GM21825 (cell line): ENCODE measurements at regions not wholly inside any gene's neighbourhood (a gene's known extent, or its start where the extent isn't known, plus 50 kb on each side); places are given as distances from the start of the nearest gene placed in this dataset.

Source experiments
- ATAC-seq: cut with Tn5 transposase; IDR thresholded peaks from one replicate; pipeline ENCODE4 v1.9.1; 2021; ENCODE audit warnings: mild to moderate bottlenecking, moderate library complexity; ENCODE audit not compliant: unreplicated experiment

DNA sequence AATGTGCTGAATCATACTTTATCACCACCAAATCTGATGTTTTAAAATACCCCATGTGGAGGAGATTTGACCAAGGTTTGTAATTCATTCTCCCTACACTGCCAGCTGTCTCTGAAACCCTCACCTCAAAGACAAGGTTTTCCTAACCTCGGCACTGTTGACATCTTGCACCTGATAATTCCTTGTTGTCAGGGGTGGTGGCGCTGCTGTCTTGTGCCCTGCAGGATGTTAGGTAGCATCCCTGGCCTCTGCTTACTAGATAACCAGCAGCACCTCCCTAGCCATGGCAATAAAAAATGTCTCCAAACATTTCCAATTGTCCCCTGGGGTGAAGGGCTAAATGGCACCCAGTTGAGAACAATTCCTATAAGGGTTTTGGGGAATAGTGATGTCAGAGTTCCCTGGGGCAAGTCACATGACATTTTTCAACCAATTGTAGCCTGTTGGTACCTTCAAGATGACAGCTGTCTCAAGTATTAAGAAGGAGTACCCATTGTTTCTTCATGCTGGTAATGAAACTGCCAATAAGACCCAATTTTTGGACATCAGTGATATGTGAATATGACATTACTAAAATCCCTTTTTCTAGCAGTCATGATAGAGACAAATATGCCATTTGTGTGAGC lies 160.6 kb upstream of the PLCXD3 start:
- no peak for ATAC-seq

DNA sequence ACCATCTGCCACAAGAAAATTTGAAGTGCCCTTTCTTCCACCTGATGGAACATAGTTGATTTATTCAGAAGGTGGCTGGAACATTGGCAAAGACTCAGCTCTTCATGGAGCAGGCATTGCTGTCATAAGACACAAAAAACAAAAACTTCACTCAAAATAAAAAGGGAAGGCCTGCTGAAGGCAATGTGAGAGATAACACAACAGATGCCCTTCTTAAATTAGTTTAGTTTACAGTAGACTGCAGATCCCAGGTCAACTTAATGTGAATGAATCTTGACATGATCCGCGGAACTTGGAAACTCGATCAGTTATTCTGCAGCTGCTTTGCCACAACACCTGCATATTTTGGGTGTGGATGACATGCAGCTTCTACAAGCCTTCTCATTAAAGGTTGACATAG lies 159.8 kb upstream of the PLCXD3 start:
- ATAC-seq, result no peak

DNA sequence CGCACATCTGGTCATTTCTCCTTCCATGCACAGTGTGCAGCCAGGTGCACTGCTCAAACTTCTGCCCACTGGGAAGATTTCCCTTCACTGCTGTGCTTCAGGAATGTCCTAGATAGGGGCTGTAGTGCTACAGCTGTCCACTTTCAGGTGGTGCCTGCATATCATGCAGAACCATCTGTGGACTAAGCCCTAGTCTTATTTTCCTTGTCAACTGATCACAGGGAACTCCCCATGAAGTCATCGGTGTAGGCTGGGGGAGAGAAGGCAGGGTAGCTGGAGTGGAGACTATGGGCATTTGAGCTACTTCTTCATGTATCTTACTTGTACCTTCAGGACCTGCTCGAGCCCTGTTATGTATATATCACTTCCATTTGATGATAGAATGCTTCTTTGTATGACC lies 150.9 kb upstream of the PLCXD3 start:
- no peak for ATAC-seq

DNA sequence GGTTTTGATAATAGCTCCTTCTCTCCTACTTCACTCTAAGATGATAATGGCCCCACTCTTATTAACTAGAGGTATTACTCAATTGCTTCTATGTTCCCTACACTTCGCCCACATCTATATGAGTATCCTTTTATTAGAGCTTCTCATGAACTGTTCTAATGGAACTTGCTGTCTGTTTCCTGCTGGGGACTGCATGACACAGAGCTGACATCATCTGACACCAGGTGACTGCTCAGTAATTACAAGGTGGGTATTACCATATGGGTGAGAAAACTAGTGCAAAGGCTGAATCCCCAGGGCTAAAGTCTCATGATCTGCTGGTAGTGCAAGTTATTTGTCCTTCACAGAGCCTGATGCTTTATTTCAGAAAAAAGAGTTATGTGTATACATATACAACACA lies 146.2 kb upstream of the PLCXD3 start:
- ATAC-seq, result no peak

DNA sequence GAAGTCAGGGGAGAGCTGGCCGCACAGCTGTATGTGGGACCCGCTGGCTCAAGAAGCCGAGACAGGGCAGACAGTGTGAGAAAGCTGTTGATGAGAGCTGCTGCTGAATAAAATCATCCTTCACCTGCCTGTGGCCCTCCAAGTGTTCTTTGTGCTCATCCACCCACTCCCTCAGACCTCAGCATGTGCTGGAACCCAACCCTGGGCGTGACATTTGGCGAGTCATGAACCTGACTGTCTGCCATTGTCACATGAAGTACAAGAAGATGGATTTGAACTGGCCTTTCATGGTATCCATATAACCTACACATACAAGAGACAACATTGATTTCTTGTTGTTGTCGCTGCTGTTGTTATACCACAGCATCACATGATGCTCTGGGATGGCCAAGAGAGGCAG lies 139.7 kb upstream of the PLCXD3 start:
- no peak for ATAC-seq

DNA sequence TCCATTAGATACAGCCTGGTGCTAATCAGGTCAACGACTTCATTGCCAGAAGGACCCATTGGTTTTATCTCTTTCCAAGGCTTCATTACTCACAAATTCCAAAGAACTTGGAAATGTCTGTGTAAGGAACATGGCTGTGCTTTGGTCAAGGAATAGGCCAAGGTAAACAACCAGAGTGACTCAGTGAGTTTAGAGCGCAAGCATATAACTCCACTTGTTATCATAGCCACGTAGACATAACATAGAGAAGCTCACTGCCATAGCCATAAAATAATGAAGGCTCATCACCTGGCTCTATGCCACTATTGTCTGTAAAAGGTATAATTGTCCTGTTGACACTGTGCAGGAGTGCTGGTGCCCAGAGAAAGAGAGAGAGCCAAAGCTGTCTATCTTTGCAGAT lies 139.3 kb upstream of the PLCXD3 start:
- no peak for ATAC-seq

DNA sequence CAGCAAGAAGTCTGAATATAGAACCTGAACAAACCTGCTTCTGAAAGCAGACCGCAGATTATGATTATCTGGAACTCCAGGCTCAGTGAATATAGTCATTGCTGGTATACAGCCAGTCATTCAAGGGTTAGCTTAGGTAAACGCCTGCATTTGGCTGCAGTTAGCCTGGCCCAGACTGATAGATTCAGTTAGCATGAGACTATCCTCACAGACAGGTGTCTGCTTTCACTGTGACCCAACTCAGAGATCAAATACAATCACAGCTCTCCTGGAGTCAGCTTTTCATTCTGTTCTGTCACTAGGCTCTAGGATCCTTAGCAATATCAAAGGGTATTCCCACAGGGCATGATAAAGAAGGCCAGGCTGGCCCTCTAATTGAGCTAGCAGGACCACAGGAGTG lies 138.6 kb upstream of the PLCXD3 start:
- ATAC-seq, result no peak

DNA sequence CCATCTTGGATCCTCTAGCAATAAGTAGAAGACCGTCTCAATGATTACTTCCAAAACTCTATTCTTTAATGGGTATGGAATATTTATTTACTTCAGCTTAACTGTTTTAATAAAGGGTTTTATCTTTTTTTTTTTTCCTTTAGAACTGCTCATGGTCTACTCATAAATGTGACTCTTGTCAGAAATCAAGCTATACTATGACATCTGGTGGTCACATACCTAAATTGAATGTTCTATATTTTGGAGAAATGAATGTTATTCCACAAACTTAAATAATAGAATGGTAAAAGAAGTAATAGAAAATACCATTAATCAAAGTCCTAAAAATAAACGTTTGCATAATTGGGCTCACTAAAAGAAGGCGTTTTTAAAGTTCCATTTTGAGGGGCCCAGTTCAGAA lies 131.2 kb upstream of the PLCXD3 start:
- ATAC-seq, result no peak

DNA sequence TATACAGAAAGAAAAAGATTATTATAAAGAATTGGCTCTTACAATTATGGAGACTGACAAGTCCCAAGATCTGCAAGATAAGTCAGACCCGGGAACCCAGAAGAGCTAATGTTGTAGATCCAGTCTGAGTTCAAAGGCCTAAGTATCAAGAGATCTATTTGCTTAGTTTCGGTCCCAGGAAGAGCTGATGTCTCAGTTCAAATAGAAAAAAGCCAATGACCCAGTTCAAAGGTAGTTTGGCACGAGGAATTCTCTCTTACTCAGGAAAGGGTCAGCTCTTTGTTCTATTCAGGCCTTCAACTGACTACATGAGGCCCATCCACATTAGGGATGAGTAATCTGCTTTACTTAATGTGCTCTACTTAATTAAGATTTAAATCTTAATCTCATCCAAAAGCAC lies 128.3 kb upstream of the PLCXD3 start:
- ATAC-seq, result no peak

DNA sequence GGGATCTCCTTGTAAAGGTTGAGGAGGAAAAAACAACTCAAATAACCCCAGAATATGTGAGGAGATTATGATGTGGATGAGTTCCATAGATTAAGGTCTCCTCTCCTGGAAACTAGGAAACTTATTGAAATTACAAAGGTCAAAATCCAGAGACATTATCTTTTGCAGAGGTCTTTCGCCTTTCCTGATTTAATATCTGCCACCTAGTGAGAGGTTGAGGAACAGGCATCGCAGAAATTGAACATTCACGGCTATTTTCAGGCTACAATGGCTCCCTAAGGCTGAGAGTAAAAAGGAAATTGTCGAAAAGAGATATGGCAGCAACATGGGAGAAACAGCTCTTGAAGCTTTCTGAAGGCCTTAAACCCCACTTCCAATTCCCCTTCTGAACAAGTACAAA lies 127.5 kb upstream of the PLCXD3 start:
- ATAC-seq, result no peak

DNA sequence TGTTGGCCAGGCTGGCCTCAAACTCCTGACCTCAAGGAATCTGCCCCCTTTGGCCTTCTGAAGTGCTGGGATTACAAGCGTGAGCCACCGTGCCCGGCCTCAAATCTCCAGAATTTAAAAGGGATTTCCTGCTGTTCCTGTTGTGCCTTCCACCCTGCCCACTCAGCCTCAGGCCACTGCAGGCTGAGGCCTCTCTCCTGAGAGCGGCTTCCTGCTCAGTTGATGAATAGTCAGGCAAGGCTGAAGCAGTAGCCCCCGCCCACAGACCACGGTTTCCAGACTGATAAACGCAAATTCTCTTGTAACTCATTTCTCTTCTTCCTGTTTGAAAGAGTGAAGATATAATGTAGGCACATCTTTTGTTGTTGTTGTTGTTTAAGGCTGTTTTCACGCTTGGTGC lies 127.0 kb upstream of the PLCXD3 start:
- no peak for ATAC-seq

DNA sequence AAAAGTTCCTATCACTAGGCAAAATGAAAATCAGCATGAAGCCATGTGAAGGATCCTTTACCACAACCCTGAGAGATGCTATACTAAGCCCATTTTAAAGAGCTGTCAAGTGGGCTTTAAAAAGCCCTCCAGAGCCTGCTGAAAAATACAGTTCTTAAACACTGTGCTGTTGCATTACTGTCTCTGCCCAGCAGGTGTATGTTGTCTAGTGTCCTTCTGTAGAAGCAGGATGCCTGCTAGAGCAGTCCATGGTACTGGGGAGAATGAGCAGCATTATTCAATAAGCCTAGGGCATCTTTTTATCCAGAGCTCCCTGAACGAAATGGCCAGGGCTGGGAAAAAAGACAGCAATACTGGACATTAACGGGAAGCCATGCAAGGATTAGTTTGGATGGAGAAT lies 126.2 kb upstream of the PLCXD3 start:
- peak; percentile 65 for ATAC-seq

DNA sequence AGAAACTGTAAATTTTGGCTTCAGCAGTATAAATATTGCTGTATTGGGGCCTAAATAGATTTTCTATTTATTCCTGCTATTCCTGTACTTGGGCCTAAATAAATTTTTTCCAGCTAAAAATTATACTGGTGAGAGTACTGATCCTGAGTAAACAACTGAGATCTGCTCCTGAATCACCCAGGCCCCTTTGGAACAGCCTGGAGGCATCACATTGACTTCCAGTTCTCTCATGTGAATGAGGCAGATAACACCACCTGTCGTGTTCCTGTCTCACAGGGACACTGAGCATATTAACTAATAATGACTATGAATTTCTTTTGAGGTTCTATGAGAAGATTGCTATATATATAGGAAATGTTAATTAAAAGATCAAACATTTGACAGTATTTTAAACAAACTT lies 119.5 kb upstream of the PLCXD3 start:
- ATAC-seq, result no peak

DNA sequence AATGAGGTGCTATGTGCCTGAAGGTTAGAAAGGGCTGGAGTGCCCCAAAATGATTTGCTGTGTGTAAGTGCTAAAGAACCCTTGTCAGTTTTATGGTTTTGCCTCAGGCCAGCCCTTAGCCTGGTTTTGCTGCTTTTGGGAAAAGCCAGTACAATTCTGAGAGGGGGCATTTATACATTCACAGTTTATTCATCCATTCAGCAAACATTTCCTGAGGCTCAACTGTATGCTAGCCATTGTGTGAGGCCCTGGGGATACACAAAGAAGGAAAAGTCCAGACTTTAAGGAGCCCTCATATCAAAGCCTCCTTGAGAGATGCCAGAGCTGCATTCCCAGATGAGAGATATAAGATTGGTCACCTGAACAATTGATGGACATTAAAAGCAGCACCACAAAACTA lies 115.2 kb upstream of the PLCXD3 start:
- no peak for ATAC-seq

DNA sequence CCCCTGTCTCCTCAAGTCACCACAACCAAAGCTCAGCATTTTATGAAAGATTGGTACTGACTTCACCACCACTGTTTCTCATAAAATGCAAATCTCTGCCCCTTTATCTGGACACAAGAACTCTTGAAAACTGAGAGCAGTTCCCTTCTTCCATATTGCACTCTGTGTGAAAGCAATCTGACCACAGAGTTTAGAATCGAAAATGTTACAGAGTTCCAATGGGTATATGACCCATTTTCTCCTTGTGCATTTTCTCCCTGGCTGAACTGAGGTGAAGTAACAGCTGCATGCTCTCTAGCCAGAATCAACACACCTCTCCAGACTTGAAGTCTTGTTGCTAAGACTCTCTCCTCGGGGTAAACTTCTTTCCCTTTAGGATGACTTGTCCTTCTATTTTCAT lies 111.0 kb upstream of the PLCXD3 start:
- ATAC-seq, result no peak

DNA sequence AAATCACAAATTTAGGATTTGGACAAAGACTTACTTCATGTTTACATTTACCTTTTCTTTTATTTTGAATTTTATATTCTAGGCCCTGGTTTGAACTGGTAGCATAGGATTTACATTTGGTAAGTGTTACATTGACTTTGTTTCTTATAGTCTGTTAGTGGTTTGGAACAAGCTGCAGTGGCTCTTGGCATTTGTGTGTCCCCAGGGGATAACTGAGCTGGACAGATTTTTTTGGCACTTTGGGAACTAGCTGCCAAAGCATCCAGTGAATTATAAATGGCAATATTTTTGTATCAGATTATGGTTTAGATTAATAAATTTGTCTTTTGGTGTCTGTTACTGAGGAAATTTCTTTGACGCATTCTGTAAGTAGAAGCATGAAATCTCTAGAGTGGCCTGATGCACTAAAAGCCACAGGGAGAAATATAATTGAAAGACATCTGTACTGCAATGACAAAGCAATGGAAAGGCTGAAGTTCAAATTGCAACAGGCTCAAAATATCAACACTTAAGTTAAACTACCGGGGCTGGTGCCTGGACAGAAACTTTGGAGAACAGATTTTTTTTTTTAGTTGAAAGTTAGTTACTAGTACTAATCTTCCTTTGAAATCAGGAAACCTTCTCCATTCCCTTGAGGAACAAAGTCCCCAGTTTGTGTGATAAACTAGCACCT lies 107.6 kb upstream of the PLCXD3 start:
- no peak for ATAC-seq

DNA sequence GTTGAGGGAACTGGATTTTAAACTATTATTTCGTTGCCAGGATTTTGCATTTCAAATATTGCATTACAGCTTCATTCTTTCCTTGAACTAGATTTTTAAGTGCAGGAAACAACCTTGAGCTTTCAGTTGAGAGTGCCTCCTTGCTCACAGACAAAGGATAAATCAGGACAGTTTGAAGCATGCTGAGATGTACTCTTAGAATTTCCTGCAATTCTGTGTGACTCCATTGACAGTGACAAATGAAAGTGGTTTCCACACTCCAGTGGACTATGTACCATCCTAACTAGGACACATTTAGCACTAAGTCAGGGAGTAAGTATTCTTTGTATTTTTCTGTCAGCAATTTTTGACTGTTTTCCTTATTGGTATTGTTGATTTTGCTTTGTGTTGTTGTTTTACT lies 100.0 kb upstream of the PLCXD3 start:
- no peak for ATAC-seq

DNA sequence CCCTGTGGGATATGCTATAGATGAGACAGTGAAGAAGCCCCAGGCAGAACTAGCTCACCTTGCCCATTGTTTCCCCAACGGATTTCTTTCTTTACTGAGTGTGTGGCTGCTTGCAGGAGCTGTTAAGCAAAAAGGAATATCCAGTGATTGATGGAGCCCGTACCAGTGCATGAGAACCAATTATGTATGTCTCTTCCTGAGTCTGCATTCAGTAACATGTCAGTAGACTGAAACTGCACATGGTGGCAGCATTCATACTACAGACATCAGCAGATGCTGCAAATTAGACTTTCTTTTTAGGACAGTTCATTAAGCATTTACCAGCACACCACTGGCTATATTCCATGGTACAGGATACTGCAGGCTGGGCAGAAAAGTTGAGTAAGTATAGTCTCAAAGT lies 90.3 kb upstream of the PLCXD3 start:
- ATAC-seq, result no peak

DNA sequence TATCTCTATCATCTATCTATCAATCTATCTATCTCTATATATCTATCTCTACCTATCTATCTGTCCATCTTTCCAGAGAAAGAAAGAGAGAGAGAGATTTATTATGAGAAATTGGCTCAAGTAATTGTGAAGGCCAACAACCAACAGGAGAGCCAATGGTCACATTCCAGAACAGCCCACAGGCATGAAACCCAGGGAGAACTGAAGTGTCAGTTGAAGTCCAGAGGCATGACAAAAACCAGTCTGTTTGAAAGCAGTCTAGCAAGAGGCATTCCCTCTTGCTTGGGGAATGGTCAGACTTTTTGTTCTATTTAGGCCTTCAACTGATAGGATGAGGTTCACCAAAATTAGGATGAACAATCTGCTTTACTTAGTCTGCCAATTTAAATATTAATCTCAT lies 87.6 kb upstream of the PLCXD3 start:
- ATAC-seq, result no peak

DNA sequence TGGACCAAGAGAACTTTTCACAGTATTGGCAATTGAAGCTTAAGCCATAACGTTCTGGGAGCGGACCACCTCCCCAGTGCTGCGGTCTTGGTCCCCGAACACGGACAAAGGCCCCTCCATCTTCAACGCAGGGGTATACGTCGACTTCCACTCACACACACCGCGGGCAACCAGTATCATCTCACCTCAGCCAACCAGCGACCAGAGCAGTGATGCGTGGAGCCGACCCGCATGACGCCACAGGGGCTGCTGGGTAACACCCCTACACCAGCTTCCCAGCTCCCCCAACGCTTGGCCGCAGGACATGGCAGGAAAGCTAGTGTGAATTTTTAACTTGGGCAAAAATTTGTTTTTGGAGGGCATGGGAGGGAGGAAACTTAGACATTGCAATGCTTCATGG lies 77.3 kb upstream of the PLCXD3 start:
- ATAC-seq, result no peak

DNA sequence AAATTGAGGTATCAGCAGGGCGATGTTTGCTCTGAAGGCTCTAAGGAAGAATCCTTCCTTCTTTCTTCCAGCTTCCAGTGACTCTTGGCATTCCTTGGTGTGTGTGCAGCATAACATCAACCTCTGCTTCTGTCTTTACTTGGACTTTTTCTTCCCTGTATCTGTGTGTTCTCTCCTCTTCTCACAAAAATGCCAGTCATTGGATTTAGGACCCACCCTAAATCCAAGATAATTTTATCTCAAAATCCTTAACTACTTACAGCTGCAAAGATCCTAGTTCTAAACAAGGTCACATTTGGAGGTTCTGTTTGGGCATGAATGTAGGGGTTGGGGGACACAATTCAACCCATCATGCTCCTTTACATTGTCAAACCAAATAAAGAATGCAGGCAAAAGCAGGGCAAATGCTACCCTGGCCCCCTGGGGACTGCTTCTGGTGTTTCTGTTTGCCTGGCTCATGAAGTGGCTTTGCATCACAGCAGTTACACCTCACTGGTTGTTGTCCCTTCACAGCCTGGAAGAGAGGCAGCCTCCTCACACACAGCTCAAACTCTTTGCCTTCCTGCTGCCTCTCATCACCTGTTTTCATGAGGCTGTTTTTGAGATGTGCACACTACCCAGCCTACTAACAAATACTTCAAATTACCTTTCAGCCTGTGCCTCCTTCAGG lies 64.8 kb upstream of the PLCXD3 start:
- no peak for ATAC-seq

DNA sequence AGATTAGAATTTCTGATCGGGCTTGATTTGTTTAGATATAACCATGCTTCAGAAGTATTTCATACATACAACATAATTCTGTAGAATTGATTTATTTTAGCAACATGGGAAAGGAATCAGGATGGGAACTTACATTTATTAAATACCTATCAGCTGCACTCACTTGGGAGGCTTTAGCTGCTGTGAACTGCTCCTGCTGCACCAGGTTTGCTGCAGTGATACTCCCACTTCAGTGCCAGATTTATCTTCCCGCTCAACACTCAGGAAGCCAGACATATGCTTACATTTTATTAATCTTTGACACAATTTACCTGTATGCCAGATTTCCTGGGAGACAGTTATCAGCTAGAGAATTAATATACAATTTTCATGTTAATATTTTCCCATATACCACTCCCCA lies 64.0 kb upstream of the PLCXD3 start:
- no peak for ATAC-seq
